ENCODE measurements at regions not wholly inside any gene's neighbourhood (a gene's known extent, or its start where the extent isn't known, plus 50 kb on each side); places are given as distances from the start of the nearest gene placed in this dataset.

DNA sequence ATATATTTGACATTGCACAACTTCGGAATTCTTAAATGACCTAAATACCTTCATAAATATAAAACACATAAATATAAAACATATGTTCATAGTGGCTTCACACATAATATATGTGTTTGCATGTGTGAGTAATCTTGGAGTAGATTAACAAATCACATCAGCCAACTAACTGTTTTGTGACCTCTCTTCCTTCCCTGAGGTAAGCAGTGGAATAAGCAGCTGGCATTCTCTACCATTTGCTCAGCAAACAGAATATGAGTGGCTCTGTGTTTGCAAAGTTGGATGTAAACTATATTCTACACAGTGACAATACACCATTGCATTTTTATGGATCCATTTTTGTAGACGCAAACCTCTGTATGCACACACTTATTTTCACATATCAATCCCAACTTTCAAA is 189.9 kb downstream of the ACER2 start:
- H3K9me3 Mint-ChIP-seq (ENCODE audit: unreplicated experiment) = no peaks in the 10 kb centered on the region
- no peak overlapping the region for H3K27ac Mint-ChIP-seq (ENCODE audit: unreplicated experiment)
- H3K4me3 Mint-ChIP-seq (ENCODE audit: unreplicated experiment) = no peak overlapping the region
- TF ChIP-seq CTCF (IDR thresholded peaks at IDR 0.05; ENCODE audit: partially characterized antibody, unreplicated experiment) = no peak
- DNase-seq = no peak
- no peaks in the 10 kb centered on the region for H3K36me3 Mint-ChIP-seq (ENCODE audit: unreplicated experiment)
- H3K27me3 Mint-ChIP-seq (ENCODE audit: unreplicated experiment) = no peaks in the 10 kb centered on the region
- peaks cover 2% of the 10 kb centered on the region for H3K4me1 Mint-ChIP-seq (ENCODE audit: low read depth, unreplicated experiment)

DNA sequence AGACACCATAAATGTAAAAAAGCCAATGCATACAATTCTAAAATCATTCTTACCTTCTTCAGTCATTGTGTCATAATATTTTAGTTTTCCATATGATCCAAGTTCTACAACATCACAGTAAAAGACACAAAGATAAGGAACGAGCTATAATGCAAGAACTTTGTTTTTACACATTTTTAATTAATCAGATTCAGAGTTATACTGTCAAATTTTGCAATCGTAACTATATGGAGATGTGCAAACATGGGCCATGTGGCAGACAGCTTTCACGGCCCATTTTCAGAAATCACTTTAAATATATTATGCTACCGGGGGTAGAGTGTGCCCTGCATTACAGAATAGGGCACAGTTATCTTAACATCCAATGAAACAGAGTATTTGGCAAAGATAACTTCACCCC is 188.4 kb downstream of the ACER2 start:
- H3K4me3 Mint-ChIP-seq (ENCODE audit: unreplicated experiment) = no peak overlapping the region
- H3K36me3 Mint-ChIP-seq (ENCODE audit: unreplicated experiment) = no peaks in the 10 kb centered on the region

GRCh38 chr9:19595003-19595402 is 186.2 kb downstream of the ACER2 start:
- peaks cover 2% of the 10 kb centered on the region for H3K27me3 Mint-ChIP-seq (ENCODE audit: unreplicated experiment)
- peaks cover 3% of the 10 kb centered on the region for H3K9me3 Mint-ChIP-seq (ENCODE audit: unreplicated experiment)
- H3K36me3 Mint-ChIP-seq (ENCODE audit: unreplicated experiment) = peaks cover 8% of the 10 kb centered on the region
- H3K4me1 Mint-ChIP-seq (ENCODE audit: low read depth, unreplicated experiment) = peaks cover 2% of the 10 kb centered on the region
- no peak overlapping the region for H3K4me3 Mint-ChIP-seq (ENCODE audit: unreplicated experiment)
- no peak for DNase-seq
- H3K27ac Mint-ChIP-seq (ENCODE audit: unreplicated experiment) = no peak overlapping the region
- TF ChIP-seq CTCF (IDR thresholded peaks at IDR 0.05; ENCODE audit: partially characterized antibody, unreplicated experiment) = no peak

More for the DNA sequence above, 188.4 kb downstream of the ACER2 start:
- no peak for TF ChIP-seq CTCF (IDR thresholded peaks at IDR 0.05; ENCODE audit: partially characterized antibody, unreplicated experiment)
- no peak for DNase-seq
- Mint-ChIP-seq H3K27me3 (ENCODE audit: unreplicated experiment) (peaks cover 2% of the 10 kb centered on the region), H3K9me3 (ENCODE audit: unreplicated experiment) (no peaks in the 10 kb centered on the region), H3K4me1 (ENCODE audit: low read depth, unreplicated experiment) (peaks cover 2% of the 10 kb centered on the region), H3K27ac (ENCODE audit: unreplicated experiment) (no peak overlapping the region)

- H3K27me3 Mint-ChIP-seq (ENCODE audit: unreplicated experiment) = peaks cover 2% of the 10 kb centered on the region
- H3K4me1 Mint-ChIP-seq (ENCODE audit: low read depth, unreplicated experiment) = no peaks in the 10 kb centered on the region
- DNase-seq = no peak
- no peak for TF ChIP-seq CTCF (IDR thresholded peaks at IDR 0.05; ENCODE audit: partially characterized antibody, unreplicated experiment)
- peaks cover 3% of the 10 kb centered on the region for H3K9me3 Mint-ChIP-seq (ENCODE audit: unreplicated experiment)
- peaks cover 9% of the 10 kb centered on the region for H3K36me3 Mint-ChIP-seq (ENCODE audit: unreplicated experiment)
- no peak overlapping the region for H3K4me3 Mint-ChIP-seq (ENCODE audit: unreplicated experiment)
- H3K27ac Mint-ChIP-seq (ENCODE audit: unreplicated experiment) = no peak overlapping the region
Measured at GRCh38 chr9:19587678-19588077, 178.9 kb downstream of the ACER2 start.

GRCh38 chr9:19583890-19584289 is 175.1 kb downstream of the ACER2 start:
- H3K9me3 Mint-ChIP-seq (ENCODE audit: unreplicated experiment) = no peaks in the 10 kb centered on the region
- H3K27me3 Mint-ChIP-seq (ENCODE audit: unreplicated experiment) = peaks cover 4% of the 10 kb centered on the region
- H3K27ac Mint-ChIP-seq (ENCODE audit: unreplicated experiment) = no peak overlapping the region
- H3K4me1 Mint-ChIP-seq (ENCODE audit: low read depth, unreplicated experiment) = no peaks in the 10 kb centered on the region
- no peak for TF ChIP-seq CTCF (IDR thresholded peaks at IDR 0.05; ENCODE audit: partially characterized antibody, unreplicated experiment)
- no peaks in the 10 kb centered on the region for H3K36me3 Mint-ChIP-seq (ENCODE audit: unreplicated experiment)
- DNase-seq = no peak
- H3K4me3 Mint-ChIP-seq (ENCODE audit: unreplicated experiment) = no peak overlapping the region

Data from glutamatergic neuron (in vitro differentiated cells).